Ectodermal cell (in vitro differentiated cells): ENCODE measurements at regions not wholly inside any gene's neighbourhood (a gene's known extent, or its start where the extent isn't known, plus 50 kb on each side); places are given as distances from the start of the nearest gene placed in this dataset.
"Not testable (repeated sequence)": the region's sequence is repeated elsewhere in the genome, so short reads cannot be mapped to it uniquely, and the experiment has no call there.

Experiments used
- H3K27ac ChIP-seq: 2 replicates; pipeline ENCODE4 v1.7.0; 2013; ENCODE audit warnings: mild to moderate bottlenecking, low read depth, low read length; ENCODE audit not compliant: insufficient read depth, poor library complexity, severe bottlenecking
- H3K27me3 ChIP-seq: 2 replicates; pipeline ENCODE4 v1.7.0; 2013; ENCODE audit warnings: mild to moderate bottlenecking, low read length; ENCODE audit not compliant: insufficient read depth, control insufficient read depth, poor library complexity, severe bottlenecking
- H3K36me3 ChIP-seq: one replicate; pipeline ENCODE4 v1.7.0; 2013; ENCODE audit warnings: low read length; ENCODE audit not compliant: control insufficient read depth, insufficient read depth
- H3K4me1 ChIP-seq: one replicate; pipeline ENCODE4 v1.7.0; 2013; ENCODE audit warnings: low read length; ENCODE audit not compliant: control insufficient read depth, insufficient read depth
- H3K4me3 ChIP-seq: 2 replicates; pipeline ENCODE4 v1.7.0; 2013; ENCODE audit warnings: low read depth, low read length, control low read depth; ENCODE audit not compliant: insufficient read depth
- H3K9me3 ChIP-seq: 2 replicates; pipeline ENCODE4 v1.7.0; 2013; ENCODE audit warnings: mild to moderate bottlenecking, low read length, moderate library complexity; ENCODE audit not compliant: control insufficient read depth
- WGBS, 2 experiments: methylation state at CpG; one replicate each; pipeline ENCODE4 v1.1.7; 2013; ENCODE audit warnings: missing lambda C conversion rate in 2 of 2; 5-methylcytosine and 5-hydroxymethylcytosine counted together

- H3K4me1 ChIP-seq = peaks cover 2% of the 10 kb centered on the region
- H3K27me3 ChIP-seq = no peaks in the 10 kb centered on the region
- WGBS, 2 experiments = 91 to 95% methylated on average over 5 of the region's 5 CpGs
- H3K36me3 ChIP-seq = no peaks in the 10 kb centered on the region
- no peaks in the 10 kb centered on the region for H3K9me3 ChIP-seq
- H3K27ac ChIP-seq = no peak overlapping the region
- no peak overlapping the region for H3K4me3 ChIP-seq
These were observed 128.7 kb upstream of the BNIP2 start for GRCh38 chr15:59817834-59818233.

GRCh38 chr15:59817053-59817452 lies 127.9 kb upstream of the BNIP2 start:
- Histone ChIP-seq H3K27me3 (no peaks in the 10 kb centered on the region), H3K4me1 (peaks cover 9% of the 10 kb centered on the region), H3K4me3 (no peak overlapping the region), H3K27ac (no peak overlapping the region), H3K36me3 (no peaks in the 10 kb centered on the region), H3K9me3 (no peaks in the 10 kb centered on the region)
- 78 to 83% methylated on average over 1 of the region's 1 CpG for WGBS, 2 experiments

GRCh38 chr15:59814409-59814808 lies 125.3 kb upstream of the BNIP2 start:
- H3K27me3 ChIP-seq = no peaks in the 10 kb centered on the region
- no peaks in the 10 kb centered on the region for H3K9me3 ChIP-seq
- peaks cover 10% of the 10 kb centered on the region for H3K4me1 ChIP-seq
- no peak overlapping the region for H3K27ac ChIP-seq
- H3K4me3 ChIP-seq = no peak overlapping the region
- WGBS, 2 experiments = 91 to 93% methylated on average over 8 of the region's 8 CpGs
- H3K36me3 ChIP-seq = no peaks in the 10 kb centered on the region

GRCh38 chr15:59812889-59813288 lies 123.8 kb upstream of the BNIP2 start:
- Histone ChIP-seq H3K27ac (no peak overlapping the region), H3K9me3 (no peaks in the 10 kb centered on the region), H3K27me3 (no peaks in the 10 kb centered on the region), H3K4me1 (peaks cover 10% of the 10 kb centered on the region), H3K4me3 (no peak overlapping the region), H3K36me3 (no peaks in the 10 kb centered on the region)
- 80% methylated on average over 1 of the region's 1 CpG for WGBS, 2 experiments

- Histone ChIP-seq H3K9me3 (no peaks in the 10 kb centered on the region), H3K36me3 (no peaks in the 10 kb centered on the region), H3K4me1 (peaks cover 10% of the 10 kb centered on the region), H3K27me3 (no peaks in the 10 kb centered on the region), H3K4me3 (no peak overlapping the region), H3K27ac (no peak overlapping the region)
- 66 to 73% methylated on average over 15 of the region's 15 CpGs for WGBS, 2 experiments
These were observed 123.2 kb upstream of the BNIP2 start for GRCh38 chr15:59812250-59812870.

- H3K36me3 ChIP-seq, H3K27me3 ChIP-seq, H3K4me1 ChIP-seq, H3K4me3 ChIP-seq, H3K27ac ChIP-seq, H3K9me3 ChIP-seq: not testable (repeated sequence)
- WGBS, 2 experiments = 59 to 61% methylated on average over 19 of the region's 19 CpGs
These were observed 114.3 kb upstream of the BNIP2 start for GRCh38 chr15:59803293-59803966.

GRCh38 chr15:59801649-59802048 lies 112.5 kb upstream of the BNIP2 start:
- no peaks in the 10 kb centered on the region for H3K9me3 ChIP-seq
- H3K27me3 ChIP-seq = no peaks in the 10 kb centered on the region
- H3K36me3 ChIP-seq = no peaks in the 10 kb centered on the region
- WGBS, 2 experiments = 80% methylated on average over 1 of the region's 1 CpG
- H3K4me1 ChIP-seq = no peaks in the 10 kb centered on the region
- no peak overlapping the region for H3K27ac ChIP-seq
- no peak overlapping the region for H3K4me3 ChIP-seq

- no peaks in the 10 kb centered on the region for H3K9me3 ChIP-seq
- H3K4me1 ChIP-seq = peaks cover 7% of the 10 kb centered on the region
- no peak overlapping the region for H3K4me3 ChIP-seq
- H3K27me3 ChIP-seq = no peaks in the 10 kb centered on the region
- no peaks in the 10 kb centered on the region for H3K36me3 ChIP-seq
- no peak overlapping the region for H3K27ac ChIP-seq
- WGBS, 2 experiments = 58 to 67% methylated on average over 5 of the region's 5 CpGs
These were observed 109.4 kb upstream of the BNIP2 start for GRCh38 chr15:59798605-59798917.

GRCh38 chr15:59797756-59798604 lies 108.9 kb upstream of the BNIP2 start:
- 97 to 100% methylated on average over 2 to 3 of the region's 3 CpGs for WGBS, 2 experiments
- H3K4me3 ChIP-seq = no peak overlapping the region
- no peaks in the 10 kb centered on the region for H3K27me3 ChIP-seq
- H3K27ac ChIP-seq = no peak overlapping the region
- H3K4me1 ChIP-seq = peaks cover 7% of the 10 kb centered on the region
- no peaks in the 10 kb centered on the region for H3K9me3 ChIP-seq
- no peaks in the 10 kb centered on the region for H3K36me3 ChIP-seq

- no peaks in the 10 kb centered on the region for H3K36me3 ChIP-seq
- H3K4me3 ChIP-seq = no peak overlapping the region
- no peaks in the 10 kb centered on the region for H3K27me3 ChIP-seq
- H3K27ac ChIP-seq = no peak overlapping the region
- WGBS, 2 experiments = 77 to 79% methylated on average over 7 of the region's 7 CpGs
- H3K9me3 ChIP-seq = no peaks in the 10 kb centered on the region
- H3K4me1 ChIP-seq = peaks cover 7% of the 10 kb centered on the region
These were observed 105.2 kb upstream of the BNIP2 start for GRCh38 chr15:59794229-59794886.
